Erythroblast (primary cell): ENCODE measurements at regions not wholly inside any gene's neighbourhood (a gene's known extent, or its start where the extent isn't known, plus 50 kb on each side); places are given as distances from the start of the nearest gene placed in this dataset.

ENCODE experiments used
- GATA1 ChIP-seq: IDR thresholded peaks from 2 replicates; pipeline ENCODE4 v1.6.1; 2011; ENCODE audit warnings: low read depth, mild to moderate bottlenecking, control low read depth, low read length, moderate library complexity
- POLR2A ChIP-seq: IDR thresholded peaks from 2 replicates; pipeline ENCODE4 v1.6.1; 2011; ENCODE audit warnings: mild to moderate bottlenecking, low read length

- TF ChIP-seq POLR2A, result no peak
- no peak for TF ChIP-seq GATA1
These were observed 300.1 kb downstream of the MYCN start for GRCh38 chr2:16240402-16240801.
